Loucy (cell line): ENCODE measurements at regions not wholly inside any gene's neighbourhood (a gene's known extent, or its start where the extent isn't known, plus 50 kb on each side); places are given as distances from the start of the nearest gene placed in this dataset.

Experiments
- H2AFZ ChIP-seq: fragments of 200-600 bp; sonication (generic); 2 replicates; pipeline ENCODE4 v1.6.0; 2016; ENCODE audit warnings: antibody characterized with exemption, mild to moderate bottlenecking, low read length, moderate library complexity
- H3F3A ChIP-seq: fragments of 200-600 bp; 2 replicates; pipeline ENCODE4 v1.6.0; 2016; ENCODE audit warnings: antibody characterized with exemption, low read depth, mild to moderate bottlenecking
- H3K27me3 ChIP-seq: fragments of 200-600 bp; sonication (generic); 2 replicates; pipeline ENCODE4 v1.6.1; 2014; ENCODE audit warnings: low read length, mild to moderate bottlenecking; ENCODE audit not compliant: insufficient read depth, poor library complexity, severe bottlenecking
- H3K36me3 ChIP-seq: fragments of 200-600 bp; sonication (generic); 2 replicates; pipeline ENCODE4 v1.6.1; 2016; ENCODE audit warnings: low read length; ENCODE audit not compliant: insufficient read depth
- H3K4me1 ChIP-seq: fragments of 200-600 bp; sonication (generic); 2 replicates; pipeline ENCODE4 v1.5.1; 2014; ENCODE audit warnings: low read length, mild to moderate bottlenecking; ENCODE audit not compliant: insufficient read depth, poor library complexity, severe bottlenecking
- H3K4me2 ChIP-seq: fragments of 200-600 bp; sonication (generic); 2 replicates; pipeline ENCODE4 v1.6.0; 2014; ENCODE audit warnings: antibody characterized with exemption, low read length, low read depth, mild to moderate bottlenecking; ENCODE audit not compliant: poor library complexity, severe bottlenecking
- H3K4me3 ChIP-seq: fragments of 200-600 bp; sonication (generic); 2 replicates; pipeline ENCODE4 v1.5.1; 2014; ENCODE audit warnings: low read length, mild to moderate bottlenecking, mixed read lengths; ENCODE audit not compliant: poor library complexity, severe bottlenecking
- H3K79me2 ChIP-seq: fragments of 200-600 bp; sonication (generic); 2 replicates; pipeline ENCODE4 v1.6.1; 2014; ENCODE audit warnings: low read length; ENCODE audit not compliant: insufficient read depth
- H3K9ac ChIP-seq: fragments of 200-600 bp; sonication (generic); 2 replicates; pipeline ENCODE4 v1.6.0; 2014; ENCODE audit warnings: mild to moderate bottlenecking, low read depth, low read length, moderate library complexity; ENCODE audit not compliant: poor library complexity, severe bottlenecking
- H3K9me2 ChIP-seq: fragments of 200-600 bp; sonication (generic); replicated peaks from 2 replicates; pipeline ENCODE4 v1.6.1; 2016; ENCODE audit warnings: low read depth, low read length, mixed read lengths
- H3K9me3 ChIP-seq: fragments of 200-600 bp; sonication (generic); 2 replicates; pipeline ENCODE4 v1.6.1; 2014; ENCODE audit warnings: mild to moderate bottlenecking, antibody characterized with exemption, low read length, low read depth; ENCODE audit not compliant: insufficient read depth
- H4K20me1 ChIP-seq: fragments of 200-600 bp; sonication (generic); 2 replicates; pipeline ENCODE4 v1.6.0; 2014; ENCODE audit warnings: antibody characterized with exemption, low read length, mild to moderate bottlenecking; ENCODE audit not compliant: insufficient read depth, poor library complexity, severe bottlenecking
- CTCF ChIP-seq: fragments of 200-600 bp; sonication (generic); conservative IDR thresholded peaks from 2 replicates; pipeline ENCODE4 v1.5.1; 2014; ENCODE audit warnings: mild to moderate bottlenecking, antibody characterized with exemption, low read length
- EZH2phosphoT487 ChIP-seq: fragments of 200-600 bp; IDR thresholded peaks from 2 replicates; pipeline ENCODE4 v1.6.1; 2018; ENCODE audit warnings: antibody characterized with exemption, mild to moderate bottlenecking, moderate library complexity, borderline replicate concordance

- Histone ChIP-seq H3K79me2 (no peaks in the 10 kb centered on the region), H3K9me2 (no peaks in the 10 kb centered on the region), H3F3A (no peaks in the 10 kb centered on the region), H3K4me2 (no peak overlapping the region), H3K36me3 (no peaks in the 10 kb centered on the region), H2AFZ (no peak overlapping the region), H3K4me1 (peaks cover 24% of the 10 kb centered on the region), H4K20me1 (no peaks in the 10 kb centered on the region), H3K9me3 (no peaks in the 10 kb centered on the region), H3K27me3 (no peaks in the 10 kb centered on the region), H3K9ac (no peak overlapping the region), H3K4me3 (no peak overlapping the region)
- TF ChIP-seq CTCF (no peak), EZH2phosphoT487 (no peak)
Observed at GRCh38 chr1:234897754-234898454, 230.7 kb downstream of the TOMM20 start.

DNA sequence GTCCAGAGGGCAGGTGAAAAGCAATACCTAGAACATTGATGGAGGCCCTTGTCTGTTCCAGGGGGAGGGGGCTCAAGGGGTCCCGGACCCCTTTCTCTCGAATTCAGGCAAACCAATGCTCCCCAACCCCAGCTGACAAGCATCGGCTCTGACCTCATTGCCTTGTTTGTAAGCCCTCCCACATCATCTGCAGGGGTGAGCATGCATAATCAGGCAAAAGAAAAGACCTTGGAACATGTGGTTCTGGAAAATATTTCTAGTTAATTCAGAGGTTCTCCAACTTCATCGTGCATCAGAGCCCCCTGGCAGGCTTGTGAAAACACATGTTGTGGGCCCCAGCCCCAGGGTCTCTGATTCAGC, 231.3 kb downstream of the TOMM20 start:
- Histone ChIP-seq H3K4me1 (peaks cover 24% of the 10 kb centered on the region), H3K79me2 (no peaks in the 10 kb centered on the region)

GRCh38 chr1:234896477-234897389, 231.9 kb downstream of the TOMM20 start:
- H3F3A ChIP-seq = no peaks in the 10 kb centered on the region
- no peaks in the 10 kb centered on the region for H3K9me3 ChIP-seq
- H3K9ac ChIP-seq = no peak overlapping the region
- H3K9me2 ChIP-seq = no peaks in the 10 kb centered on the region
- H3K36me3 ChIP-seq = no peaks in the 10 kb centered on the region
- H3K4me3 ChIP-seq = no peak overlapping the region
- no peak overlapping the region for H2AFZ ChIP-seq
- TF ChIP-seq CTCF (no peak), EZH2phosphoT487 (no peak)
- H3K4me1 ChIP-seq = peaks cover 24% of the 10 kb centered on the region
- no peaks in the 10 kb centered on the region for H3K27me3 ChIP-seq
- H4K20me1 ChIP-seq = no peaks in the 10 kb centered on the region
- H3K79me2 ChIP-seq = no peaks in the 10 kb centered on the region
- H3K4me2 ChIP-seq = no peak overlapping the region

More for the DNA sequence above, 231.3 kb downstream of the TOMM20 start:
- Histone ChIP-seq H3K27me3 (no peaks in the 10 kb centered on the region), H3K9me3 (no peaks in the 10 kb centered on the region), H3K4me2 (no peak overlapping the region), H2AFZ (no peak overlapping the region), H4K20me1 (no peaks in the 10 kb centered on the region), H3K4me3 (no peak overlapping the region), H3K9ac (no peak overlapping the region), H3K9me2 (no peaks in the 10 kb centered on the region), H3K36me3 (no peaks in the 10 kb centered on the region), H3F3A (no peaks in the 10 kb centered on the region)
- no peak for TF ChIP-seq CTCF
